Activated CD4-positive, alpha-beta memory T cell treated with anti-CD3 and anti-CD28 coated beads for 36 hours (primary cell): ENCODE measurements at regions not wholly inside any gene's neighbourhood (a gene's known extent, or its start where the extent isn't known, plus 50 kb on each side); places are given as distances from the start of the nearest gene placed in this dataset.
"Not testable (repeated sequence)": the region's sequence is repeated elsewhere in the genome, so short reads cannot be mapped to it uniquely, and the experiment has no call there.

Experiments
- CTCF ChIA-PET: fragments of 350-600 bp; sonication (Branson Sonifier 250); formaldehyde crosslinking; loops from one replicate; lab custom pipeline; 2021; ENCODE audit warnings: antibody characterized with exemption, inconsistent platforms; lab: Charles Lee
- POLR2A ChIA-PET: fragments of 350-600 bp; sonication (Branson Sonifier 250); formaldehyde crosslinking; loops from one replicate; lab custom pipeline; 2021; ENCODE audit warnings: antibody characterized with exemption; lab: Charles Lee
- DNase-seq: peaks from one replicate; pipeline ENCODE4 v3.0.0-alpha.2; 2020
- H3K27ac Mint-ChIP-seq: one replicate; pipeline ENCODE4 v1.8.0; 2021; ENCODE audit warnings: mixed read lengths
- H3K27me3 Mint-ChIP-seq: one replicate; pipeline ENCODE4 v1.8.0; 2021; ENCODE audit warnings: mixed read lengths
- H3K36me3 Mint-ChIP-seq: one replicate; pipeline ENCODE4 v1.8.0; 2021; ENCODE audit warnings: mixed read lengths
- H3K4me1 Mint-ChIP-seq: one replicate; pipeline ENCODE4 v1.8.0; 2021; ENCODE audit warnings: low read depth, mixed read lengths
- H3K4me3 Mint-ChIP-seq: one replicate; pipeline ENCODE4 v1.8.0; 2021; ENCODE audit warnings: mild to moderate bottlenecking, mixed read lengths
- H3K9me3 Mint-ChIP-seq: one replicate; pipeline ENCODE4 v1.8.0; 2021; ENCODE audit warnings: mixed read lengths
- intact Hi-C: fragments of 100-400 bp; cut with micrococcal nuclease; formaldehyde crosslinking; loops from one replicate; pipeline ENCODE4 v1.15.1; 2023

GRCh38 chrX:65331371-65331770 lies 203.2 kb downstream of the LAS1L start:
- DNase-seq, result no peak
- H3K4me3 Mint-ChIP-seq, result no peak overlapping the region
- H3K27me3 Mint-ChIP-seq, result no peaks in the 10 kb centered on the region
- intact Hi-C loops, result no loop called here
- H3K27ac Mint-ChIP-seq, result no peak overlapping the region
- H3K9me3 Mint-ChIP-seq, result peaks cover 29% of the 10 kb centered on the region
- CTCF ChIA-PET, result no interaction called here
- no peaks in the 10 kb centered on the region for H3K36me3 Mint-ChIP-seq
- POLR2A ChIA-PET, result no interaction called here
- H3K4me1 Mint-ChIP-seq, result no peaks in the 10 kb centered on the region

- DNase-seq, result no peak
- no peaks in the 10 kb centered on the region for H3K27me3 Mint-ChIP-seq
- intact Hi-C loops, result no loop called here
- no peaks in the 10 kb centered on the region for H3K36me3 Mint-ChIP-seq
- H3K9me3 Mint-ChIP-seq, result peaks cover 53% of the 10 kb centered on the region
- no peak overlapping the region for H3K27ac Mint-ChIP-seq
- H3K4me3 Mint-ChIP-seq, result no peak overlapping the region
- ChIA-PET POLR2A (no interaction called here), CTCF (no interaction called here)
- no peaks in the 10 kb centered on the region for H3K4me1 Mint-ChIP-seq
Observed at GRCh38 chrX:65300104-65300809, 234.3 kb downstream of the LAS1L start.

GRCh38 chrX:65282905-65283304 lies 251.7 kb downstream of the LAS1L start:
- CTCF ChIA-PET, DNase-seq, H3K27me3 Mint-ChIP-seq, H3K4me3 Mint-ChIP-seq, H3K36me3 Mint-ChIP-seq, H3K4me1 Mint-ChIP-seq, H3K27ac Mint-ChIP-seq, POLR2A ChIA-PET, intact Hi-C loops: not testable (repeated sequence)
- peaks cover 42% of the 10 kb centered on the region for H3K9me3 Mint-ChIP-seq

- DNase-seq, result no peak
- Mint-ChIP-seq H3K9me3 (peaks cover 42% of the 10 kb centered on the region), H3K27me3 (no peaks in the 10 kb centered on the region), H3K4me3 (no peak overlapping the region), H3K27ac (no peak overlapping the region), H3K36me3 (no peaks in the 10 kb centered on the region), H3K4me1 (no peaks in the 10 kb centered on the region)
- CTCF ChIA-PET, result no interaction called here
- POLR2A ChIA-PET, result no interaction called here
- intact Hi-C loops, result no loop called here
Observed at GRCh38 chrX:65273152-65273551, 261.4 kb downstream of the LAS1L start.

GRCh38 chrX:65266482-65266881 lies 268.1 kb downstream of the LAS1L start:
- CTCF ChIA-PET, result no interaction called here

GRCh38 chrX:65253817-65254216 lies 277.6 kb upstream of the ZC4H2 start:
- POLR2A ChIA-PET, result no interaction called here
- H3K4me3 Mint-ChIP-seq, result no peak overlapping the region
- no peak for DNase-seq
- H3K9me3 Mint-ChIP-seq, result peaks cover 51% of the 10 kb centered on the region
- H3K36me3 Mint-ChIP-seq, result peaks cover 2% of the 10 kb centered on the region
- no peaks in the 10 kb centered on the region for H3K27me3 Mint-ChIP-seq
- H3K4me1 Mint-ChIP-seq, result no peaks in the 10 kb centered on the region
- CTCF ChIA-PET, result no interaction called here
- intact Hi-C loops, result no loop called here
- no peak overlapping the region for H3K27ac Mint-ChIP-seq

More at GRCh38 chrX:65266482-65266881, 268.1 kb downstream of the LAS1L start:
- H3K4me1 Mint-ChIP-seq, result no peaks in the 10 kb centered on the region
- peaks cover 3% of the 10 kb centered on the region for H3K36me3 Mint-ChIP-seq
- no peak overlapping the region for H3K27ac Mint-ChIP-seq
- peaks cover 46% of the 10 kb centered on the region for H3K9me3 Mint-ChIP-seq
- no peak for DNase-seq
- no peak overlapping the region for H3K4me3 Mint-ChIP-seq
- POLR2A ChIA-PET, result no interaction called here
- no peaks in the 10 kb centered on the region for H3K27me3 Mint-ChIP-seq
- intact Hi-C loops, result no loop called here

GRCh38 chrX:65241059-65241721 lies 264.9 kb upstream of the ZC4H2 start:
- CTCF ChIA-PET, result no interaction called here
- H3K27me3 Mint-ChIP-seq, result no peaks in the 10 kb centered on the region
- POLR2A ChIA-PET, result no interaction called here
- DNase-seq, result no peak
- H3K36me3 Mint-ChIP-seq, result peaks cover 15% of the 10 kb centered on the region
- intact Hi-C loops, result no loop called here
- H3K4me3 Mint-ChIP-seq, result no peak overlapping the region
- H3K9me3 Mint-ChIP-seq, result peaks cover 58% of the 10 kb centered on the region
- H3K27ac Mint-ChIP-seq, result no peak overlapping the region
- no peaks in the 10 kb centered on the region for H3K4me1 Mint-ChIP-seq

- no peak overlapping the region for H3K4me3 Mint-ChIP-seq
- POLR2A ChIA-PET, result no interaction called here
- intact Hi-C loops, result no loop called here
- no peaks in the 10 kb centered on the region for H3K4me1 Mint-ChIP-seq
- CTCF ChIA-PET, result no interaction called here
- H3K36me3 Mint-ChIP-seq, result peaks cover 11% of the 10 kb centered on the region
- peaks cover 34% of the 10 kb centered on the region for H3K9me3 Mint-ChIP-seq
- H3K27ac Mint-ChIP-seq, result no peak overlapping the region
- DNase-seq, result no peak
- no peaks in the 10 kb centered on the region for H3K27me3 Mint-ChIP-seq
Observed at GRCh38 chrX:65203545-65203944, 227.3 kb upstream of the ZC4H2 start.

GRCh38 chrX:65196758-65197360 lies 220.6 kb upstream of the ZC4H2 start:
- H3K27ac Mint-ChIP-seq, result no peak overlapping the region
- H3K4me3 Mint-ChIP-seq, result no peak overlapping the region
- intact Hi-C loops, result no loop called here
- ChIA-PET CTCF (no interaction called here), POLR2A (no interaction called here)
- peaks cover 12% of the 10 kb centered on the region for H3K36me3 Mint-ChIP-seq
- peaks cover 26% of the 10 kb centered on the region for H3K9me3 Mint-ChIP-seq
- no peaks in the 10 kb centered on the region for H3K27me3 Mint-ChIP-seq
- H3K4me1 Mint-ChIP-seq, result no peaks in the 10 kb centered on the region
- peak; percentile 9 for DNase-seq

- CTCF ChIA-PET, result no interaction called here
- intact Hi-C loops, result no loop called here
- Mint-ChIP-seq H3K36me3 (peaks cover 10% of the 10 kb centered on the region), H3K9me3 (peaks cover 21% of the 10 kb centered on the region), H3K27ac (no peak overlapping the region), H3K27me3 (no peaks in the 10 kb centered on the region), H3K4me1 (no peaks in the 10 kb centered on the region), H3K4me3 (no peak overlapping the region)
- POLR2A ChIA-PET, result no interaction called here
- DNase-seq, result no peak
Observed at GRCh38 chrX:65195621-65196020, 219.4 kb upstream of the ZC4H2 start.

GRCh38 chrX:65194547-65194946 lies 218.3 kb upstream of the ZC4H2 start:
- Mint-ChIP-seq H3K27me3 (no peaks in the 10 kb centered on the region), H3K4me1 (no peaks in the 10 kb centered on the region), H3K9me3 (peaks cover 18% of the 10 kb centered on the region), H3K27ac (no peak overlapping the region), H3K4me3 (no peak overlapping the region), H3K36me3 (peaks cover 6% of the 10 kb centered on the region)
- DNase-seq, result no peak
- POLR2A ChIA-PET, result no interaction called here
- CTCF ChIA-PET, result no interaction called here
- intact Hi-C loops, result no loop called here

GRCh38 chrX:65163325-65163724 lies 187.1 kb upstream of the ZC4H2 start:
- Mint-ChIP-seq H3K9me3 (peaks cover 59% of the 10 kb centered on the region), H3K36me3 (peaks cover 39% of the 10 kb centered on the region)
- H3K27me3 Mint-ChIP-seq, POLR2A ChIA-PET, CTCF ChIA-PET, DNase-seq, H3K4me1 Mint-ChIP-seq, H3K27ac Mint-ChIP-seq, H3K4me3 Mint-ChIP-seq, intact Hi-C loops: not testable (repeated sequence)
